H1 (cell line): ENCODE measurements at regions not wholly inside any gene's neighbourhood (a gene's known extent, or its start where the extent isn't known, plus 50 kb on each side); places are given as distances from the start of the nearest gene placed in this dataset.

ENCODE experiments used
- CEBPB ChIP-seq: IDR thresholded peaks from 2 replicates; pipeline ENCODE4 v1.6.1; 2012; ENCODE audit warnings: low read depth, low read length
- EP300 ChIP-seq, 2 experiments: IDR thresholded peaks; 1 replicate in 1 of 2; 2 replicates in 1 of 2; pipeline ENCODE4 v1.6.1; 2011 to 2012; ENCODE audit warnings: low read depth in 2 of 2, low read length in 2 of 2, mild to moderate bottlenecking in 2 of 2, borderline replicate concordance in 1 of 2, inconsistent platforms in 1 of 2, moderate library complexity in 1 of 2
- EZH2 ChIP-seq: fragments of 200-600 bp; sonication (generic); IDR thresholded peaks from 2 replicates; pipeline ENCODE4 v1.7.1; 2012; ENCODE audit warnings: low read depth, mild to moderate bottlenecking, moderate library complexity, low read length, inconsistent platforms; ENCODE audit not compliant: severe bottlenecking
- MAX ChIP-seq: IDR thresholded peaks from 2 replicates; pipeline ENCODE4 v1.6.1; 2012; ENCODE audit warnings: inconsistent platforms
- POLR2A ChIP-seq, 2 experiments: IDR thresholded peaks; 1 replicate in 1 of 2; 2 replicates in 1 of 2; pipeline ENCODE4 v1.6.1; 2011; ENCODE audit warnings: low read depth in 2 of 2, low read length in 2 of 2, mild to moderate bottlenecking in 2 of 2; ENCODE audit errors: control extremely low read depth in 1 of 2
- RFX5 ChIP-seq: IDR thresholded peaks from 2 replicates; pipeline ENCODE4 v1.6.1; 2011; ENCODE audit warnings: low read depth, low read length, improper control_type of control experiment, borderline replicate concordance
- SAP30 ChIP-seq: fragments of 300-600 bp; sonication (generic); IDR thresholded peaks from 2 replicates; pipeline ENCODE4 v1.7.1; 2012; ENCODE audit warnings: low read length, moderate library complexity, mild to moderate bottlenecking, inconsistent platforms; ENCODE audit not compliant: insufficient read depth, insufficient replicate concordance
- TAF1 ChIP-seq: IDR thresholded peaks from 2 replicates; pipeline ENCODE4 v1.6.1; 2011; ENCODE audit warnings: mild to moderate bottlenecking, low read depth, low read length
- TF ChIP-seq, protein P1 (sequence below), 3 experiments: IDR thresholded peaks; 1 replicate in 2 of 3; 2 replicates in 1 of 3; pipeline versions ENCODE4 v1.5.1 to v1.6.1; 2011; ENCODE audit warnings: low read length in 3 of 3, mild to moderate bottlenecking in 3 of 3, inconsistent platforms in 2 of 3, low read depth in 1 of 3, moderate library complexity in 1 of 3; ENCODE audit not compliant: insufficient read depth in 1 of 3; ENCODE audit errors: control extremely low read depth in 1 of 3
- TF ChIP-seq, protein P2 (sequence below): IDR thresholded peaks from 2 replicates; pipeline ENCODE4 v1.6.1; 2011; ENCODE audit warnings: low read depth, mild to moderate bottlenecking, low read length; ENCODE audit not compliant: insufficient read depth

DNA sequence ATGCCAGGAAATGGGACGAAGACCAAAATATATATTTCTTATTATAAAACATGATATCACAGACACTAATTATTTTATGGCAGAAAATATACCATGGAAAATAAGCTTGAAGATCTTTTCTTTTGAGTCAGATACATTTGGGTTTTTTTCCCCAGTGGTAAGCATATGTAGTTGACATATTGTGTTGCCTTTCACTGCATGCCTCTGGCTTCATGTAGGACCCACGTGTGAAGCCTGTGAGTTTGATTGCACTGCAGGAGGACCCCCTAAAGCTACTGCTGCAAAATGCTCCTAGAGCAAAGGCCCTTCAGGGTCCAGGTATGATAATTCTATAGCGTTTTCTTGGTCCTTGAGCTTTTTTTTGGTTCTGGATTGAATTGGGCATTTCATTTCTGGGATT, 190.7 kb upstream of the KIRREL3 start:
- no peak for TF ChIP-seq TAF1
- TF ChIP-seq, protein P1, sequence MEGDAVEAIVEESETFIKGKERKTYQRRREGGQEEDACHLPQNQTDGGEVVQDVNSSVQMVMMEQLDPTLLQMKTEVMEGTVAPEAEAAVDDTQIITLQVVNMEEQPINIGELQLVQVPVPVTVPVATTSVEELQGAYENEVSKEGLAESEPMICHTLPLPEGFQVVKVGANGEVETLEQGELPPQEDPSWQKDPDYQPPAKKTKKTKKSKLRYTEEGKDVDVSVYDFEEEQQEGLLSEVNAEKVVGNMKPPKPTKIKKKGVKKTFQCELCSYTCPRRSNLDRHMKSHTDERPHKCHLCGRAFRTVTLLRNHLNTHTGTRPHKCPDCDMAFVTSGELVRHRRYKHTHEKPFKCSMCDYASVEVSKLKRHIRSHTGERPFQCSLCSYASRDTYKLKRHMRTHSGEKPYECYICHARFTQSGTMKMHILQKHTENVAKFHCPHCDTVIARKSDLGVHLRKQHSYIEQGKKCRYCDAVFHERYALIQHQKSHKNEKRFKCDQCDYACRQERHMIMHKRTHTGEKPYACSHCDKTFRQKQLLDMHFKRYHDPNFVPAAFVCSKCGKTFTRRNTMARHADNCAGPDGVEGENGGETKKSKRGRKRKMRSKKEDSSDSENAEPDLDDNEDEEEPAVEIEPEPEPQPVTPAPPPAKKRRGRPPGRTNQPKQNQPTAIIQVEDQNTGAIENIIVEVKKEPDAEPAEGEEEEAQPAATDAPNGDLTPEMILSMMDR (IDR thresholded peaks at IDR 0.05; ENCODE audit: control extremely low read depth in 1 of 3, insufficient read depth in 1 of 3, low read depth in 1 of 3, low read length in 3 of 3): no peak
- TF ChIP-seq RFX5: no peak
- TF ChIP-seq EP300 (IDR thresholded peaks at IDR 0.05; ENCODE audit: borderline replicate concordance in 1 of 2, low read depth in 2 of 2, low read length in 2 of 2): no peak
- TF ChIP-seq, protein P2, sequence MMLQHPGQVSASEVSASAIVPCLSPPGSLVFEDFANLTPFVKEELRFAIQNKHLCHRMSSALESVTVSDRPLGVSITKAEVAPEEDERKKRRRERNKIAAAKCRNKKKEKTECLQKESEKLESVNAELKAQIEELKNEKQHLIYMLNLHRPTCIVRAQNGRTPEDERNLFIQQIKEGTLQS: no peak
- no peak for TF ChIP-seq POLR2A (IDR thresholded peaks at IDR 0.05; ENCODE audit: control extremely low read depth in 1 of 2, low read depth in 2 of 2, low read length in 2 of 2)
- TF ChIP-seq CEBPB: no peak
- no peak for TF ChIP-seq EZH2
- TF ChIP-seq MAX: no peak
- no peak for TF ChIP-seq SAP30
